ENCODE measurements at regions not wholly inside any gene's neighbourhood (a gene's known extent, or its start where the extent isn't known, plus 50 kb on each side); places are given as distances from the start of the nearest gene placed in this dataset.

DNA sequence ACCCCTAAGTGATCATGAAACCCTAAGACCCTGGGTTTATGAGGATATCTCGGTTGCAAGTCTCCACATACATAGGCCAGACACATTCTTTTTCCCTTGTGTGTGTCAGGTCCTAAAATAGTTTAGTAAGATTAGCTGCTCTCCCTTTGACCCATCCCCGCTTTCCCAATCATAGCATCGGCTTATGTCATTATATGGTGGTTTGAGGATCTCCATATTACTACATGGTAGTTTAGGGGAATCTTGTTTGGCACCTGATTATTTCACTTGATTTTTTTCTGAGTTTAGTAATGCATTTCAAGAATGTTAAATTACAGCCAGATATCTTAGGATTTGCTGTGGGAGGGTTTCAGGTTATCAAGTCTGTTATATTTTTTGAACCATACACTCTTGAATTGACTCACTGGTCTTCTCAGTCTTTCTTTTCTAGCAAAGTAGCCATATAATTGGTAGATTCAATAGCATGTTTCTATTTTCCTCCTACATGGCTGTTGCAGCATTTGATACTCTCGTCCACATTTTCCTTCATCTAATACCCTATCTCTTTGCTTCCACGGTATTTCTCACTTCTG is 68.3 kb upstream of the TRHDE start:
- no peak overlapping the region for H3K14ac ChIP-seq (replicated peaks; ENCODE audit: low read depth, low read length)
- H3K27me3 ChIP-seq (ENCODE audit: control insufficient read depth, insufficient read depth, low read length) = peaks cover 1% of the 10 kb centered on the region; the same call in 1 of the 2 replicates
- no peak overlapping the region for H3K56ac ChIP-seq (ENCODE audit: extremely low read depth, insufficient read depth, low read length)
- no peaks in the 10 kb centered on the region for H3K9me3 ChIP-seq (ENCODE audit: control insufficient read depth, insufficient read depth, low read length)
- BruUV-seq (replicated peaks) = no TSS peak
- no peaks in the 10 kb centered on the region for H3K9me1 ChIP-seq (ENCODE audit: insufficient read depth, low read length)
- H3K4me1 ChIP-seq (ENCODE audit: control insufficient read depth, insufficient read depth, low read length) = peaks cover 2% of the 10 kb centered on the region; the same call in 1 of the 2 replicates
- no peak overlapping the region for H2AK9ac ChIP-seq (replicated peaks; ENCODE audit: low read depth, low read length, poor library complexity)
- H4K20me1 ChIP-seq (ENCODE audit: insufficient read depth, low read length) = no peaks in the 10 kb centered on the region
- H2BK15ac ChIP-seq (ENCODE audit: low read depth, low read length) = no peak overlapping the region
- H3K79me1 ChIP-seq (ENCODE audit: low read depth in 1 of 2, low read length in 2 of 2) = no peaks in the 10 kb centered on the region
- H4K5ac ChIP-seq (ENCODE audit: low read depth, low read length) = no peak overlapping the region
- H2BK120ac ChIP-seq (ENCODE audit: low read depth, low read length) = no peak overlapping the region
- H2BK5ac ChIP-seq (ENCODE audit: low read depth, low read length, poor library complexity, severe bottlenecking) = no peak overlapping the region
- DNase-seq (no peak), ATAC-seq (ENCODE audit: low read depth) (no peak)
- no peak overlapping the region for H2AFZ ChIP-seq (replicated peaks; ENCODE audit: low read length, poor library complexity)
- no peak overlapping the region for H3K9ac ChIP-seq (ENCODE audit: low read depth, low read length)
- in situ Hi-C loops (cut with MboI; ENCODE audit: low sequenced_read_pairs) = no loop called here
- H2BK20ac ChIP-seq (ENCODE audit: low read depth, low read length) = no peak overlapping the region
- H3K23ac ChIP-seq (ENCODE audit: low read depth, low read length) = no peak overlapping the region
- no peak overlapping the region for H2AK5ac ChIP-seq (ENCODE audit: low read depth, low read length)
- CTCF ChIA-PET = no interaction called here
- H3K4ac ChIP-seq (ENCODE audit: low read depth, low read length) = no peak overlapping the region
- POLR2A ChIA-PET (ENCODE audit: unreplicated experiment) = no interaction called here
- no peak overlapping the region for H3K4me3 ChIP-seq (ENCODE audit: insufficient read depth, low read depth, low read length)
- H3K4me2 ChIP-seq (ENCODE audit: low read depth, low read length) = no peak overlapping the region
- H3K18ac ChIP-seq (ENCODE audit: low read depth, low read length) = no peak overlapping the region
- no peak overlapping the region for H4K8ac ChIP-seq (ENCODE audit: low read depth in 2 of 2, low read length in 2 of 2)
- H4K91ac ChIP-seq (ENCODE audit: insufficient read depth, low read depth, low read length) = no peak overlapping the region
- dilution Hi-C loops (cut with HindIII; ENCODE audit: low sequenced_read_pairs, unreplicated experiment) = no loop called here
- H3K27ac ChIP-seq (ENCODE audit: insufficient read depth, low read length) = no peak overlapping the region
- TF ChIP-seq RAD21 (IDR thresholded peaks at IDR 0.05; ENCODE audit: low read length) (no peak), MAFK (IDR thresholded peaks at IDR 0.05; ENCODE audit: low read depth, low read length) (no peak), CEBPB (IDR thresholded peaks at IDR 0.05; ENCODE audit: low read depth, low read length) (no peak), SMC3 (IDR thresholded peaks at IDR 0.05; ENCODE audit: low read depth, low read length) (no peak), RCOR1 (IDR thresholded peaks at IDR 0.05; ENCODE audit: insufficient replicate concordance, low read length) (no peak), CHD1 (IDR thresholded peaks at IDR 0.05; ENCODE audit: low read depth, low read length) (no peak), MXI1 (IDR thresholded peaks at IDR 0.05; ENCODE audit: borderline replicate concordance, low read depth, low read length) (no peak), POLR2A (IDR thresholded peaks at IDR 0.05; ENCODE audit: low read depth, low read length) (no peak), FOS (IDR thresholded peaks at IDR 0.05; ENCODE audit: low read depth, low read length) (no peak), MAZ (IDR thresholded peaks at IDR 0.05; ENCODE audit: borderline replicate concordance, low read depth, low read length) (no peak)
- TF ChIP-seq, protein P1, sequence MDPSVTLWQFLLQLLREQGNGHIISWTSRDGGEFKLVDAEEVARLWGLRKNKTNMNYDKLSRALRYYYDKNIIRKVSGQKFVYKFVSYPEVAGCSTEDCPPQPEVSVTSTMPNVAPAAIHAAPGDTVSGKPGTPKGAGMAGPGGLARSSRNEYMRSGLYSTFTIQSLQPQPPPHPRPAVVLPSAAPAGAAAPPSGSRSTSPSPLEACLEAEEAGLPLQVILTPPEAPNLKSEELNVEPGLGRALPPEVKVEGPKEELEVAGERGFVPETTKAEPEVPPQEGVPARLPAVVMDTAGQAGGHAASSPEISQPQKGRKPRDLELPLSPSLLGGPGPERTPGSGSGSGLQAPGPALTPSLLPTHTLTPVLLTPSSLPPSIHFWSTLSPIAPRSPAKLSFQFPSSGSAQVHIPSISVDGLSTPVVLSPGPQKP (IDR thresholded peaks at IDR 0.05; ENCODE audit: borderline replicate concordance, low read depth, low read length) = no peak
- TF ChIP-seq, protein P2, sequence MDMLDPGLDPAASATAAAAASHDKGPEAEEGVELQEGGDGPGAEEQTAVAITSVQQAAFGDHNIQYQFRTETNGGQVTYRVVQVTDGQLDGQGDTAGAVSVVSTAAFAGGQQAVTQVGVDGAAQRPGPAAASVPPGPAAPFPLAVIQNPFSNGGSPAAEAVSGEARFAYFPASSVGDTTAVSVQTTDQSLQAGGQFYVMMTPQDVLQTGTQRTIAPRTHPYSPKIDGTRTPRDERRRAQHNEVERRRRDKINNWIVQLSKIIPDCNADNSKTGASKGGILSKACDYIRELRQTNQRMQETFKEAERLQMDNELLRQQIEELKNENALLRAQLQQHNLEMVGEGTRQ (IDR thresholded peaks at IDR 0.05; ENCODE audit: low read depth, low read length) = no peak
- TF ChIP-seq, protein P3, sequence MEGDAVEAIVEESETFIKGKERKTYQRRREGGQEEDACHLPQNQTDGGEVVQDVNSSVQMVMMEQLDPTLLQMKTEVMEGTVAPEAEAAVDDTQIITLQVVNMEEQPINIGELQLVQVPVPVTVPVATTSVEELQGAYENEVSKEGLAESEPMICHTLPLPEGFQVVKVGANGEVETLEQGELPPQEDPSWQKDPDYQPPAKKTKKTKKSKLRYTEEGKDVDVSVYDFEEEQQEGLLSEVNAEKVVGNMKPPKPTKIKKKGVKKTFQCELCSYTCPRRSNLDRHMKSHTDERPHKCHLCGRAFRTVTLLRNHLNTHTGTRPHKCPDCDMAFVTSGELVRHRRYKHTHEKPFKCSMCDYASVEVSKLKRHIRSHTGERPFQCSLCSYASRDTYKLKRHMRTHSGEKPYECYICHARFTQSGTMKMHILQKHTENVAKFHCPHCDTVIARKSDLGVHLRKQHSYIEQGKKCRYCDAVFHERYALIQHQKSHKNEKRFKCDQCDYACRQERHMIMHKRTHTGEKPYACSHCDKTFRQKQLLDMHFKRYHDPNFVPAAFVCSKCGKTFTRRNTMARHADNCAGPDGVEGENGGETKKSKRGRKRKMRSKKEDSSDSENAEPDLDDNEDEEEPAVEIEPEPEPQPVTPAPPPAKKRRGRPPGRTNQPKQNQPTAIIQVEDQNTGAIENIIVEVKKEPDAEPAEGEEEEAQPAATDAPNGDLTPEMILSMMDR (conservative IDR thresholded peaks at IDR 0.05; ENCODE audit: low read depth, low read length) = no peak
- H3K36me3 ChIP-seq (ENCODE audit: control insufficient read depth, insufficient read depth, low read length) = no peaks in the 10 kb centered on the region
- WGBS, 2 experiments (ENCODE audit: extremely low coverage in 2 of 2, insufficient read length in 1 of 2) = no CpG with 5 or more reads among the region's 5 CpGs
- intact Hi-C loops (cut with micrococcal nuclease) = no loop called here
